Esophagus squamous epithelium (tissue), 4 donors: ENCODE measurements at regions not wholly inside any gene's neighbourhood (a gene's known extent, or its start where the extent isn't known, plus 50 kb on each side); places are given as distances from the start of the nearest gene placed in this dataset.

Source experiments
- POLR2A ChIP-seq, 4 donors: fragments of 450-650 bp; IDR thresholded peaks; one replicate each; pipeline ENCODE4 v1.6.1; 2017; ENCODE audit warnings: antibody characterized with exemption in 4 of 4, mild to moderate bottlenecking in 4 of 4, moderate library complexity in 3 of 4
- TF ChIP-seq, protein P1 (sequence below), 6 experiments: fragments of 450-650 bp in 4 of 6; fragments of 200-600 bp in 2 of 6; sonication (generic) in 2 of 6; IDR thresholded peaks; one replicate each; pipeline ENCODE4 v1.5.1; 2016 to 2019; ENCODE audit warnings: antibody characterized with exemption in 6 of 6, mild to moderate bottlenecking in 4 of 6, moderate library complexity in 4 of 6

DNA sequence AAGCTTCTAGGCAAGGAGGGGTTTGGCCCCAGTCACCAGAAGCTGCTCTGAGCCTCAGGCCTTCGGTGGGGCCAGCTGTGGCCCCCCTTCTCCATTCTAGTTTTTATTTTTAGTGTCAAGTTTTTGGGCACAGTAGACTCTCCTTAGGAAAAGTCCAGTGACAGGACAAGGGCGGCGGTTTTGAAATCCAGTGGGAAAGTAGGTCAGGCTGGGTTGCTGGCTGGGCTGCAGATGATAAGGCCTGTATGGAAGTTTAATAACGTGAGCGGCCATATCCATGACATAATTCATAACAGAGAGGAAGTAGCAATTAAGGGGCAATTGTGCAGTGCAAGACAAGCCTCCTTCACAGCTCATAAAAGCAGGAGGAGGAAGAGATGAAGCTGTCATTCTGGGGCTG is 87.1 kb upstream of the ZNF716 start:
- TF ChIP-seq, protein P1, sequence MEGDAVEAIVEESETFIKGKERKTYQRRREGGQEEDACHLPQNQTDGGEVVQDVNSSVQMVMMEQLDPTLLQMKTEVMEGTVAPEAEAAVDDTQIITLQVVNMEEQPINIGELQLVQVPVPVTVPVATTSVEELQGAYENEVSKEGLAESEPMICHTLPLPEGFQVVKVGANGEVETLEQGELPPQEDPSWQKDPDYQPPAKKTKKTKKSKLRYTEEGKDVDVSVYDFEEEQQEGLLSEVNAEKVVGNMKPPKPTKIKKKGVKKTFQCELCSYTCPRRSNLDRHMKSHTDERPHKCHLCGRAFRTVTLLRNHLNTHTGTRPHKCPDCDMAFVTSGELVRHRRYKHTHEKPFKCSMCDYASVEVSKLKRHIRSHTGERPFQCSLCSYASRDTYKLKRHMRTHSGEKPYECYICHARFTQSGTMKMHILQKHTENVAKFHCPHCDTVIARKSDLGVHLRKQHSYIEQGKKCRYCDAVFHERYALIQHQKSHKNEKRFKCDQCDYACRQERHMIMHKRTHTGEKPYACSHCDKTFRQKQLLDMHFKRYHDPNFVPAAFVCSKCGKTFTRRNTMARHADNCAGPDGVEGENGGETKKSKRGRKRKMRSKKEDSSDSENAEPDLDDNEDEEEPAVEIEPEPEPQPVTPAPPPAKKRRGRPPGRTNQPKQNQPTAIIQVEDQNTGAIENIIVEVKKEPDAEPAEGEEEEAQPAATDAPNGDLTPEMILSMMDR (IDR thresholded peaks at IDR 0.05), result no peak
- TF ChIP-seq POLR2A (IDR thresholded peaks at IDR 0.05), result no peak
